HepG2 (cell line): ENCODE measurements at regions not wholly inside any gene's neighbourhood (a gene's known extent, or its start where the extent isn't known, plus 50 kb on each side); places are given as distances from the start of the nearest gene placed in this dataset.

Experiments
- ATAC-seq: fragments of 200-7000 bp; cut with Tn5 transposase; 3 replicates; pipeline ENCODE4 v1.9.1; 2020; ENCODE audit warnings: mild to moderate bottlenecking, moderate library complexity
- BruUV-seq: library from RNA; stranded (reverse); fragments of 400-500 nt; replicated peaks from 2 replicates; lab custom pipeline; 2021; lab: Mats Ljungman, UMichigan
- CTCF ChIA-PET: fragments of 300-600 bp; formaldehyde crosslinking; extraction: SDS; loops from one replicate; lab custom pipeline; 2021; ENCODE audit warnings: low total read pairs, inconsistent platforms, low intra/inter-chr PET ratio; lab: Yijun Ruan, JAX
- POLR2A ChIA-PET: fragments of 350-600 bp; sonication (Branson Sonifier 250); formaldehyde crosslinking; loops from one replicate; lab custom pipeline; 2020; ENCODE audit warnings: antibody characterized with exemption, inconsistent platforms; lab: Yijun Ruan, JAX
- DNase-seq: peaks from one replicate; pipeline ENCODE4 v3.0.0-alpha.2; 2015; ENCODE audit warnings: low spot score
- FAIRE-seq: peaks from 3 replicates; lab custom pipeline; 2011; peaks lifted over from hg19 to GRCh38; lab: Jason Lieb, UNC
- H2AFZ ChIP-seq: one replicate; pipeline ENCODE4 v1.6.1; 2011; ENCODE audit warnings: low read length, inconsistent platforms
- H3K27ac ChIP-seq: fragments of 300-600 bp; 3 replicates; pipeline ENCODE4 v1.8.0; 2011; ENCODE audit warnings: mixed run types, mild to moderate bottlenecking, mixed read lengths, low read length, inconsistent platforms; ENCODE audit not compliant: insufficient read depth; ENCODE audit errors: extremely low read length
- H3K27me3 ChIP-seq, 2 experiments: fragments of 200-600 bp in 1 of 2; 2 replicates in 1 of 2; 3 replicates in 1 of 2; pipeline versions ENCODE4 v1.6.0 to v1.8.0; 2011; ENCODE audit warnings: low read length in 2 of 2, mild to moderate bottlenecking in 2 of 2, moderate library complexity in 2 of 2, inconsistent platforms in 1 of 2; ENCODE audit not compliant: insufficient read depth in 2 of 2, control insufficient read depth in 1 of 2
- H3K36me3 ChIP-seq, 2 experiments: fragments of 200-600 bp in 1 of 2; replicated peaks in 1 of 2; 2 replicates in 1 of 2; 3 replicates in 1 of 2; pipeline versions ENCODE4 v1.5.1 to v1.8.0; 2011; ENCODE audit warnings: low read length in 2 of 2, inconsistent platforms in 1 of 2; ENCODE audit not compliant: insufficient read depth in 2 of 2, control insufficient read depth in 1 of 2
- H3K4me1 ChIP-seq: 2 replicates; pipeline ENCODE4 v1.5.1; 2012; ENCODE audit warnings: low read length, inconsistent platforms; ENCODE audit not compliant: insufficient read depth
- H3K4me2 ChIP-seq: 2 replicates; pipeline ENCODE4 v1.6.0; 2011; ENCODE audit warnings: low read depth, low read length, inconsistent platforms
- H3K4me3 ChIP-seq, 3 experiments: fragments of 200-600 bp in 1 of 3; sonication (generic), shearing (Covaris generic) in 1 of 3; replicated peaks in 1 of 3; 2 replicates each; pipeline ENCODE4 v1.5.1; 2011 to 2016; ENCODE audit warnings: low read length in 3 of 3, inconsistent platforms in 2 of 3, low read depth in 2 of 3, mild to moderate bottlenecking in 2 of 3, control low read depth in 1 of 3, mixed read lengths in 1 of 3; ENCODE audit not compliant: insufficient read depth in 1 of 3
- H3K79me2 ChIP-seq: one replicate; pipeline ENCODE4 v1.6.1; 2011; ENCODE audit warnings: low read length, inconsistent platforms; ENCODE audit not compliant: insufficient read depth
- H3K9ac ChIP-seq: 2 replicates; pipeline ENCODE4 v1.6.0; 2011; ENCODE audit warnings: mild to moderate bottlenecking, low read depth, low read length, inconsistent platforms; ENCODE audit not compliant: insufficient read depth
- H3K9me3 ChIP-seq: 2 replicates; pipeline ENCODE4 v1.5.1; 2012; ENCODE audit warnings: mild to moderate bottlenecking, low read length
- H4K20me1 ChIP-seq: 2 replicates; pipeline ENCODE4 v1.6.0; 2011; ENCODE audit warnings: inconsistent platforms, mild to moderate bottlenecking, low read length, moderate library complexity; ENCODE audit not compliant: insufficient read depth
- BCL3 ChIP-seq: sonication (generic); formaldehyde crosslinking; IDR thresholded peaks from 2 replicates; pipeline ENCODE4 v1.5.1; 2020; ENCODE audit warnings: mild to moderate bottlenecking, missing genetic modification reagents, moderate library complexity
- CTCF ChIP-seq: sonication (generic); formaldehyde crosslinking; IDR thresholded peaks from 2 replicates; pipeline ENCODE4 v1.5.0; 2020; ENCODE audit warnings: mild to moderate bottlenecking, missing genetic modification reagents, moderate library complexity
- ERF ChIP-seq: IDR thresholded peaks from 2 replicates; pipeline ENCODE4 v1.6.1; 2018; ENCODE audit warnings: missing biosample characterization, missing genetic modification reagents
- KDM5A ChIP-seq: fragments of 200-600 bp; sonication (generic); IDR thresholded peaks from 2 replicates; pipeline ENCODE4 v1.7.0; 2018; ENCODE audit warnings: antibody characterized with exemption, mild to moderate bottlenecking, low read length, borderline replicate concordance
- KLF16 ChIP-seq, 2 experiments: sonication (generic) in 1 of 2; formaldehyde crosslinking in 1 of 2; IDR thresholded peaks; 2 replicates each; pipeline versions ENCODE4 v1.6.1 to v1.8.0; 2016 to 2023; ENCODE audit warnings: missing genetic modification reagents in 2 of 2, missing compliant biosample characterization in 1 of 2
- MIER3 ChIP-seq: IDR thresholded peaks from 2 replicates; pipeline ENCODE4 v1.6.1; 2016; ENCODE audit warnings: missing compliant biosample characterization, borderline replicate concordance
- SMARCC2 ChIP-seq: fragments of 450-650 bp; IDR thresholded peaks from 2 replicates; pipeline ENCODE4 v1.6.1; 2017; ENCODE audit warnings: antibody characterized with exemption, mild to moderate bottlenecking
- ZGPAT ChIP-seq: IDR thresholded peaks from 2 replicates; pipeline ENCODE4 v1.6.1; 2016; ENCODE audit warnings: mild to moderate bottlenecking
- ZNF281 ChIP-seq: sonication (generic); formaldehyde crosslinking; IDR thresholded peaks from 2 replicates; pipeline ENCODE4 v1.4.0; 2020; ENCODE audit warnings: missing genetic modification reagents, borderline replicate concordance
- ZNF326 ChIP-seq: sonication (generic); formaldehyde crosslinking; IDR thresholded peaks from 2 replicates; pipeline ENCODE4 v1.4.0; 2020; ENCODE audit warnings: missing genetic modification reagents, borderline replicate concordance
- ZNF354B ChIP-seq: sonication (generic); formaldehyde crosslinking; IDR thresholded peaks from 2 replicates; pipeline ENCODE4 v1.8.0; 2022; ENCODE audit warnings: mild to moderate bottlenecking, missing genetic modification reagents
- ZNF431 ChIP-seq: sonication (generic); formaldehyde crosslinking; IDR thresholded peaks from 2 replicates; pipeline ENCODE4 v1.9.0; 2022; ENCODE audit warnings: missing genetic modification reagents, low read depth, mild to moderate bottlenecking, borderline replicate concordance
- ZNF569 ChIP-seq: sonication (generic); formaldehyde crosslinking; IDR thresholded peaks from 2 replicates; pipeline ENCODE4 v1.5.0; 2020; ENCODE audit warnings: mild to moderate bottlenecking, missing genetic modification reagents, moderate library complexity, borderline replicate concordance
- ZNF703 ChIP-seq: sonication (generic); formaldehyde crosslinking; IDR thresholded peaks from 2 replicates; pipeline ENCODE4 v1.5.1; 2020; ENCODE audit warnings: missing genetic modification reagents, mild to moderate bottlenecking, moderate library complexity, borderline replicate concordance
- ZNF839 ChIP-seq: sonication (generic); formaldehyde crosslinking; IDR thresholded peaks from 2 replicates; pipeline ENCODE4 v1.4.0; 2020; ENCODE audit warnings: missing genetic modification reagents, mild to moderate bottlenecking, borderline replicate concordance
- whole genome bisulfite sequencing: methylation state at CpG from one replicate; pipeline ENCODE4 v1.1.6; 2017; ENCODE audit warnings: low lambda C conversion rate; 5-methylcytosine and 5-hydroxymethylcytosine counted together
- in situ Hi-C: cut with HindIII; loops from 2 replicates; pipeline ENCODE4 v1.10.0; 2017; ENCODE audit warnings: low pct_unique_long_range_greater_than_20kb; ENCODE audit not compliant: extremely low pct_ligation_motif_present
- intact Hi-C: fragments of 100-400 bp; cut with micrococcal nuclease; formaldehyde crosslinking; loops from one replicate; pipeline ENCODE4 v1.10.0; 2022; ENCODE audit not compliant: unreplicated experiment

- intact Hi-C loops (no loop called here), in situ Hi-C loops (no loop called here)
- FAIRE-seq (no peak), DNase-seq (no peak), ATAC-seq (no peak)
- Histone ChIP-seq H3K9me3 (no peaks in the 10 kb centered on the region), H3K79me2 (no peaks in the 10 kb centered on the region), H3K4me3 (no peak overlapping the region), H3K4me1 (0 out of 2 replicates have a peak, but pooled peaks cover 5% of the 10 kb centered on the region), H3K4me2 (no peak overlapping the region), H2AFZ (no peak overlapping the region), H3K27me3 (no peaks in the 10 kb centered on the region), H4K20me1 (no peaks in the 10 kb centered on the region), H3K36me3 (no peaks in the 10 kb centered on the region), H3K27ac (no peak overlapping the region), H3K9ac (no peak overlapping the region)
- POLR2A ChIA-PET: no interaction called here
- TF ChIP-seq ZNF354B (CRISPR knock-in tag): no peak
- TF ChIP-seq ZNF326 (CRISPR knock-in tag): no peak
- no peak for TF ChIP-seq ZNF839 (CRISPR knock-in tag)
- no peak for TF ChIP-seq SMARCC2
- TF ChIP-seq ZNF703: no peak
- TF ChIP-seq KLF16 (CRISPR knock-in tag; IDR thresholded peaks at IDR 0.05): no peak
- TF ChIP-seq KDM5A: no peak
- TF ChIP-seq CTCF (CRISPR knock-in tag): no peak
- TF ChIP-seq MIER3 (CRISPR knock-in tag): no peak
- TF ChIP-seq BCL3 (CRISPR knock-in tag): no peak
- no peak for TF ChIP-seq ERF (CRISPR knock-in tag)
- no peak for TF ChIP-seq ZGPAT (CRISPR knock-in tag)
- TF ChIP-seq ZNF281 (CRISPR knock-in tag): no peak
- TF ChIP-seq ZNF431 (CRISPR knock-in tag): no peak
- no peak for TF ChIP-seq ZNF569 (CRISPR knock-in tag)
- 13% methylated on average over 3 of the region's 3 CpGs for WGBS
- CTCF ChIA-PET: no interaction called here
- BruUV-seq: no TSS peak
Observed at GRCh38 chr16:16833165-16833564, 454.2 kb downstream of the NPIPA7 start.
